ENCODE measurements at regions not wholly inside any gene's neighbourhood (a gene's known extent, or its start where the extent isn't known, plus 50 kb on each side); places are given as distances from the start of the nearest gene placed in this dataset.

GRCh38 chr11:130547761-130548490 is 99.5 kb downstream of the ADAMTS15 start:
- TF ChIP-seq, protein P1, sequence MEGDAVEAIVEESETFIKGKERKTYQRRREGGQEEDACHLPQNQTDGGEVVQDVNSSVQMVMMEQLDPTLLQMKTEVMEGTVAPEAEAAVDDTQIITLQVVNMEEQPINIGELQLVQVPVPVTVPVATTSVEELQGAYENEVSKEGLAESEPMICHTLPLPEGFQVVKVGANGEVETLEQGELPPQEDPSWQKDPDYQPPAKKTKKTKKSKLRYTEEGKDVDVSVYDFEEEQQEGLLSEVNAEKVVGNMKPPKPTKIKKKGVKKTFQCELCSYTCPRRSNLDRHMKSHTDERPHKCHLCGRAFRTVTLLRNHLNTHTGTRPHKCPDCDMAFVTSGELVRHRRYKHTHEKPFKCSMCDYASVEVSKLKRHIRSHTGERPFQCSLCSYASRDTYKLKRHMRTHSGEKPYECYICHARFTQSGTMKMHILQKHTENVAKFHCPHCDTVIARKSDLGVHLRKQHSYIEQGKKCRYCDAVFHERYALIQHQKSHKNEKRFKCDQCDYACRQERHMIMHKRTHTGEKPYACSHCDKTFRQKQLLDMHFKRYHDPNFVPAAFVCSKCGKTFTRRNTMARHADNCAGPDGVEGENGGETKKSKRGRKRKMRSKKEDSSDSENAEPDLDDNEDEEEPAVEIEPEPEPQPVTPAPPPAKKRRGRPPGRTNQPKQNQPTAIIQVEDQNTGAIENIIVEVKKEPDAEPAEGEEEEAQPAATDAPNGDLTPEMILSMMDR (optimal IDR thresholded peaks at IDR 0.05 in 1 of 3, IDR thresholded peaks at IDR 0.05 in 1 of 3, conservative IDR thresholded peaks at IDR 0.05 in 1 of 3; ENCODE audit: extremely low read depth in 1 of 3, insufficient read depth in 2 of 3, low read length in 3 of 3), result no peak
- no peak for TF ChIP-seq EZH2 (IDR thresholded peaks at IDR 0.05; ENCODE audit: low read length)
